ENCODE measurements at regions not wholly inside any gene's neighbourhood (a gene's known extent, or its start where the extent isn't known, plus 50 kb on each side); places are given as distances from the start of the nearest gene placed in this dataset.
"Not testable (repeated sequence)": the region's sequence is repeated elsewhere in the genome, so short reads cannot be mapped to it uniquely, and the experiment has no call there.

DNA sequence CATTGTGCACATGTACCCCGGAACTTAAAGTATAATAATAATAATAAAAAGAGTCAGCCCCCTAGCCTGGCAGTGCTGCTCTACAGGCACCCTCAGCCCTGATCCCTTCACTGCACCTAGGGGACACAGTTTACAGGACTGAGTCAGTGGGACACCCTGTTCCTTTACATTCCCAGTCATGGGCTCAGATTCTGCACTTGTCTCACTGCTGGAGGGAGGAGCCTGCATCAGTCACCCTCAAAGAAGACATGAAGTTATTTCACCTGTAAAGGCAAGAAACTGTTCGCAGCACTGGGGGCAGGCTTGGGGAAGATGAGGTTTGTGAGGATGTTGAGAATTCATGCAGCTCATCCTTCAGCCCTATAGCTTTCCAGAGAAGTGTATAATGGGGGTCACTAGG, 50.7 kb upstream of the VPREB1 start:
- no peak for DNase-seq (ENCODE audit: low read depth in 1 of 2, low spot score in 1 of 2)

GRCh38 chr22:22193462-22193861, 51.1 kb upstream of the VPREB1 start:
- DNase-seq (ENCODE audit: low read depth in 1 of 2, low spot score in 1 of 2) = not testable (repeated sequence)

DNA sequence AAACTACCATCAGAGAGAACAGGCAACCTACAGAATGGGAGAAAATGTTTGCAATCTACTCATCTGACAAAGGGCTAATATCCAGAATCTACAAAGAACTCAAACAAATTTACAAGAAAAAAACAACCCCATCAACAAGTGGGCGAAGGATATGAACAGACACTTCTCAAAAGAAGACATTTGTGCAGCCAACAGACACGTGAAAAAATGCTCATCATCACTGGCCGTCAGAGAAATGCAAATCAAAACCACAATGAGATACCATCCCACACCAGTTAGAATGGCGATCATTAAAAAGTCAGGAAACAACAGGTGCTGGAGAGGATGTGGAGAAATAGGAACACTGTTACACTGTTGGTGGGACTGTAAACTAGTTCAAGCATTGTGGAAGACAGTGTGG, 51.6 kb upstream of the VPREB1 start:
- not testable (repeated sequence) for DNase-seq (ENCODE audit: low read depth in 1 of 2, low spot score in 1 of 2)

- DNase-seq (ENCODE audit: low read depth in 1 of 2, low spot score in 1 of 2) = not testable (repeated sequence)
Measured at GRCh38 chr22:22189796-22190195, 54.8 kb upstream of the VPREB1 start.

DNA sequence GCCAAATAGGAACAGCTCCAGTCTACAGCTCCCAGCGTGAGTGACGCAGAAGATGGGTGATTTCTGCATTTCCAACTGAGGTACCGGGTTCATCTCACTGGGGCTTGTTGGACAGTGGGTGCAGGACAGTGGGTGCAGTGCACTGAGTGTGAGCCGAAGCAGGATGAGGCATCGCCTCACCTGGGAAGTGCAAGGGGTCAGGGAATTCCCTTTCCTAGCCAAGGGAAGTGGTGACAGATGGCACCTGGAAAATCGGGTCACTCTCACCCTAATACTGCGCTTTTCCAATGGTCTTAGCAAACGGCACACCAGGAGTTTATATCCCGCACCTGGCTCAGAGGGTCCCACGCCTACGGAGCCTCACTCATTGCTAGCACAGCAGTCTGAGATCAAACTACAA, 56.7 kb upstream of the VPREB1 start:
- not testable (repeated sequence) for DNase-seq (ENCODE audit: low read depth in 1 of 2, low spot score in 1 of 2)

DNA sequence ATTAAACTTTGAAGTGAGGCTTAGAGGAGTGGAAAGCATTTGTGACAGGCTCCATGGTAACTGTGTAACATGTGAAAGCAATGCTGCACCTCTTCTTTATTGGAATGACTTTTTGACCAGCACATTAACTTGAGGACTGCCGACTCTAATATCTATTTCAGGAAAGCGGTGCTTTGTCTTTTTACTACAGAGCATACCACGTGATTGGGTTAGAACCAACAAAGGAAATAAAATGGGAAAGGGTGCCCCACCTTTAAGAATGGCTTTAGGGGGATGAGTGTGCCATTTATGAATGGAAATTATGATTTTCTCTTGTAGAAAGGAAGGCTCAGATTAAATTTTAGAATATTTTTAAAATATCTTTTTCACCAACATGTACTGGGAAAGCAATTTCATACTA, 57.3 kb upstream of the VPREB1 start:
- DNase-seq (ENCODE audit: low read depth in 1 of 2, low spot score in 1 of 2) = no peak

DNA sequence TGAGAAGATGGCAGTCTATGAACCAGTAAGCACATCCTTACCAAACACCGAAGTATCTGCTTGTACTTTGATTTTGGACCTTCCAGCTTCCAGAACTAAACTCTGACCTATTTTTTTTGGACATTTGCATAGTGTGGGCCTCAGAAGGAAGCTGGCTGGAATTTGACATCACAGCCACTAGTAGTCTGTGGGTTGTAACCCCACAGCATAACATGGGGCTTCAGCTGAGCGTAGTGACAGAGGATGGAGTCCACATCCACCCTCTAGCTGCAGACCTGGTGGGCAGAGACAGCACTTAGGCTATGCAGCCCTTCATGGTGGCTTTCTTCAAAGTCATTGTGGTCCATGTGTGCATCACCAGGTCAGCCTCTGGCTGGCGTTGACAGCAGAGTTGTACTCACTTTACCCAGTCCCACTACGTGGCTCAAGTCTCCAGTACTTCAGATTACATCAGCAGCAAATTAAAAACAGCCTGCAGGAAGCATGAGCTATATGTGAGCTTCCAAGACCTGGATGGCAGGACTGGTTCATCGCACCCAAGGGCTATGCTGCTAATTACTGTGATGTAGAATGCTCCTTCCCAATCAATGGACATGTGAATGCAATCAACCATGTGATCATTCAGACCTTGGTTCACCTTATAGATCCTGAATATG, 58.6 kb upstream of the VPREB1 start:
- DNase-seq (ENCODE audit: low read depth in 1 of 2, low spot score in 1 of 2) = no peak

DNA sequence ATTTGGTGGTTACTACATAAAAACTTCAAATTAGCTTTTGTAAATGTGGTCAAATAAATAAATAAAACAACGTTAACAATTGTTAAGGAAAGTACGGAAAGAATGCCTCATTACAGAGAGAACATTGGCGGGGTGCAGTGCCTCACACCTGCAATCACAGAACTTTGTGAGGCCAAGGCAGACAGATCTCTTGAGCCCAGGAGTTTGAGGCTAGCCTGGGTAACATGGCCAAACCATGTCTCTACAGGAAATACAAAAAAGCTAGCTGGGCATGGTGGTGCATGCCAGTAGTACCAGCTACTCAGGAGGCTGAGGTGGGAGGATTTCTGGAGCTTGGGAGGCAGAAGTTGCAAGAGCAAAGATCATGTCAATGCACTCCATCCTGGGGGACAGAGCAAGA, 59.4 kb upstream of the VPREB1 start:
- no peak for DNase-seq (ENCODE audit: low read depth in 1 of 2, low spot score in 1 of 2)

DNA sequence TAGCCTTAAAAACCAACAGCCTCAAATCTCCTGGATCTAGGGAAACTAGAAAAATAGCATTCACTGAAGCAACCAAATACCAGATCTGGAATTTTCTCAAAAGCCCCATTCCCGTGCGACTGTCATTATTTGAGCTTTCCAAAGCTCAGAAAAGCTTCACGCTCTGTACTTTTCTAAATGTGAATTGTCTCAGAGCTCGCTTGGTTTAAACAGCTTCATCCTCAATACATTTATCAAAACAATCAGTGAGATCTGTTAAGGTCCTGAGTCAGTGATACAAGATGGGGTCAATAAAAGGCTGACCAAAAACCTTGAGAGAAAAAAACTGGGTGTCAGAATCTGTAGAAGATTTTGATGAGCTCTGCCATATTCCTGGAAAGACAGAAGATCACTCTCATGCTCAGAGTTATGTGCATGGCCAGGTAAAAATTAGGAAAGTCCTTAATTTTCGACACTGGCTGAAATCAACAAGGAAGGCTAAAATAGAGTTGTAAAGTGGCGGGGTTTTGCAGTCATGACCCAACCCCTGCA, 60.2 kb upstream of the VPREB1 start:
- DNase-seq (ENCODE audit: low read depth in 1 of 2, low spot score in 1 of 2) = no peak

DNA sequence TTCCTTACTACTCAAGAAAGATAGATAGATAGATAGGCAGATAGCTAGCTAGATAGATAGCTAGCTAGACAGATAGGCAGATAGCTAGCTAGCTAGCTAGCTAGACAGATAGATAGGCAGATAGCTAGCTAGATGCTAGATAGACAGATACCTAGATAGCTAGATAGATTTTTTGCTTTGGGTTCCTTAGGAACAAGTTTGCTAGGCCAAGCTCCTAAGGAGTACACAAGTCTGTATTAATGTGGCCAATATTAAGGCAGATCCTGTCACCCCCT, 61.7 kb upstream of the VPREB1 start:
- DNase-seq (ENCODE audit: low read depth in 1 of 2, low spot score in 1 of 2) = no peak

DNA sequence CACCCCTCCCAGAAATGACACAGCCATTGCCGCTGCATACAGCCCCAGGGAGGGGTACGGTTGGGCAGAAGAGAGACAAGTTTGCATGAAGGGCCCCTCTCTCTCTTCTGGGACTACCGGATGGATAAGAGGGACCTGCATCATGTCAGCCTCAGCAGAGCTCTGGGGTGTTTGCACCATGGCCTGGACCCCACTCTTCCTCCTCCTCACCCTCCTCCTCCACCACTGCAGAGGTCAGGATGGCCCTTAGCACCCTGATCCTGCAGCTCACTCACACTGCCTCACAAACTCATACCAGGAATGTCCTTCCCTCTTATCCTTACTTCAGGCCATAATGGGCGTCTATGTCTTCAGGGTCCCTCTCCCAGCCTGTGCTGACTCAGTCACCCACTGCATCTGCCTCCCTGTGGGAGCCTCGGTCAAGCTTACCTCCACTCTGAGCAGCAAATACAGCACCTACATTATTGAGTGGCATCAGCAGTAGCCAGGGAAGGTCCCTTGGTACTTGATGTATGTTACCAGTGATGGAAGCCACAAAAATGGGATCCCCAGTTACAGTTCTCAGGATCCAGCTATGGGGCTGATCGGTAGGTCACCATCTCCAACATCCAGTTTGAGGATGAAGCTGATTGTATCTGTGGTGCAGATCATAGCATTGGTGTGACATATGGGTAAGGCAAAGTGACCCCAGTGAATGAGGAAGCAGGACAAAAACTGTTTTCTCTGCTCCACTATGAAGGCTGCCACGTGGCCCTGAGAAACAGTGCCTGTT, 62.2 kb upstream of the VPREB1 start:
- no peak for DNase-seq (ENCODE audit: low read depth in 1 of 2, low spot score in 1 of 2)

DNA sequence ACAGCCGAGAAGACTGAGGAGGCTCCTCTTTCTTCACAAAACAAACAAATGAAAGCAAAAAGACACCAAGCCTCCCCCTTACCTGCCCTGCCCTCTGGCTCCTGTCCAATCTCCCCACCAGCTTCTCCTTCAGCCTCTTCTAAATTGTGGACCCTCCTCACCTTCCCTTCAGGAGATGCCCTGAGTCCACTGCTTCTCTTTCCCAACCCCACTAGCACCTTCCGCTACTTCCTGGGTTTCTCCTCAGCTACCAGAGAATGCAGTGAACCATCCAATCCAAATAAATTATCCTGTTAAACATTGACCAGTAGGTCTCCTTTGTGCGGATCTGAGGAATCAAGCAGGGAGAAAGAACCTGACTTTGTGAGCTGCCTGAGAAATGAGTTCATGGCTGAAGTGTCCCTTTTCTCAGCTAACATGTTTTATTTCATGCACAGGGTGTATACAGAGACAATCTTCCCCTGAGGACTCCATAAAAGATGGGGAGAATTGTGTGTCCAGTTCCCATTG, 63.2 kb upstream of the VPREB1 start:
- no peak for DNase-seq (ENCODE audit: low read depth in 1 of 2, low spot score in 1 of 2)

DNA sequence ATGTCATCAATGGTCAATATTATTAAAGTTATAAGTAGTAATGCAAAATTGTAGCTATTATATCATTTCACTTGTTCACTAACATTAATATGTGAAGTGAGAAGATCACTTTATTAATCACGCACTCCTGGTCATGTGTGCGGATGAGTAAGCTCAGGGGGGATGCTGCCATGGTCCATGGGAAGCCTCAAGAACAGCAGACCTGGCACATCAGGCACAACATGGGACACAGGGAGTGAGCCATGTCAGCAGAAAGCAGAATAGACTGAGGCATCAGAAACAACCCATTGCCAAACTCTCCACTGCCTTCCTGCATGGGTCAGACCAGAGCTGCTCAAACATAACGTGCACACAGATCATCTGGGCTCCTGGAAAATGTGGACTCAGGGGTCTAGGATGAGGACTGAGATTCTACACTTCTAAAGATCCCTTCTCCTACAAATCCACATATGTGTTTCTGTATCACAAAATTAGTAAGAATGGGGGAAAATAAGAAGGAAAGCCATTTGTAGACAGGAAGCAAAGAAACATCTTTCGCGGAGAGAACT, 63.8 kb upstream of the VPREB1 start:
- DNase-seq (ENCODE audit: low read depth in 1 of 2, low spot score in 1 of 2) = no peak

GRCh38 chr22:22179858-22180257, 64.7 kb upstream of the VPREB1 start:
- DNase-seq (ENCODE audit: low read depth in 1 of 2, low spot score in 1 of 2) = no peak

- DNase-seq (ENCODE audit: low read depth in 1 of 2, low spot score in 1 of 2) = no peak
Measured at GRCh38 chr22:22178992-22179391, 65.6 kb upstream of the VPREB1 start.

GRCh38 chr22:22178355-22178965, 66.1 kb upstream of the VPREB1 start:
- DNase-seq (ENCODE audit: low read depth in 1 of 2, low spot score in 1 of 2) = no peak

DNA sequence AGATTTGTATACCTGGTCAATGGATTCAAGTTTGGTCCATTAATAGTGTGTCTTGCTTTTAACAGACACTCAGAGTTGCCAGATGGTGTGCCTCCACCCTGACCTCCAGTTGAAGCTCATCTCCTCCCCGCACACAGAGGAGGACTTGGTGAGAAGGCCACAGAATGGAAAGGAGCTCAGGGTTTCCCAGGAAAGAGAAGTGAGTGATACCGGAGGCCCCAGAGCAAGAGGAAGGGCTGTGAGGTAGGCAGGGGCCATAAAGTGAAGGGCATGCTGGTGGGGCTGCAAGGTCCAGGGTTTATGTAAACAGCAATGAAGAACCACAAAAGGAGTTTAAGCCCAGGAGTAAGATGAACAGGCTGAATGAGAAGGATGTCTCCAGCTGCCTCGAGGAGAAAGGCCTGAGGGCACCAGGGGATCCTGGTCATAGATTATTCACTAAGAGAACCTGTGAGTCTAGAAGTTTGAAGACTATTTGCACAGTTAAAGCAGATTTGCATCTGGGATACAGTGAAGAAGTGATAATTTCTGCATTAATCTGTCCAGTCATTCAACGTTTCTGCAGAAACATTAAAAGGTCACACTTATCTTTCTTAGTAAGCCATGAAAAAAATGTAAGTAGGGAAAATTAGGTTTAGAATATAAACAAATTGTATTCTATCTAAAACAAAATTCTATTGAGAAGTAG, 67.5 kb upstream of the VPREB1 start:
- no peak for DNase-seq (ENCODE audit: low read depth in 1 of 2, low spot score in 1 of 2)

- DNase-seq (ENCODE audit: low read depth in 1 of 2, low spot score in 1 of 2) = not testable (repeated sequence)
Measured at GRCh38 chr22:22172896-22173628, 71.5 kb upstream of the VPREB1 start.

- DNase-seq (ENCODE audit: low read depth in 1 of 2, low spot score in 1 of 2) = no peak
Measured at GRCh38 chr22:22171357-22172218, 73.0 kb upstream of the VPREB1 start.

DNA sequence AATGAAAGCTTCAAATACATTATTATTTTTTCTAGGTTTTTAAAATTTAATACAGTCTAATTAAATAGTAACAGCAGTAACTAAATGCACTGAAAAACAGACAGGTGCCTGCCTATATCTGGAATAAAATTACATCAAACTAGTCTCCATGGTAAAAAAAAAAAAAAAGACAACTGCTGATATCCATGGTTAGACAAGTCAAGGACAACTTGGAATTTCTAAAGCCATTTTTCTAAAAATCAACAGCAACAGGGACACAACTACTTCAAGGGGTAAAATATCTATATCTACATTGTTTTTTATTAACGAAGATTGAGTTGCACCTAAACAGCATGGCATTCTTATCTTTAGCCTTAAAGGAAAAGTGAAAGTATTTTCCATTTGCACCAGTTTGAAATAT, 74.7 kb upstream of the VPREB1 start:
- no peak for DNase-seq (ENCODE audit: low read depth in 1 of 2, low spot score in 1 of 2)
